Spinal cord (tissue), 9 donors: ENCODE measurements at regions not wholly inside any gene's neighbourhood (a gene's known extent, or its start where the extent isn't known, plus 50 kb on each side); places are given as distances from the start of the nearest gene placed in this dataset.
A peak's percentile ranks its signal among the peaks of the same experiment; 100 is the strongest.
"Not testable (repeated sequence)": the region's sequence is repeated elsewhere in the genome, so short reads cannot be mapped to it uniquely, and the experiment has no call there.

Source experiments
- DNase-seq, 6 donors: peaks; one replicate each; pipeline versions ENCODE4 v3.0.0 to v3.0.0-alpha.2; 2013 to 2015; ENCODE audit warnings: low spot score in 6 of 6, low read depth in 4 of 6
- H3K27ac ChIP-seq: one replicate; pipeline ENCODE4 v1.5.1; 2013; ENCODE audit warnings: low read depth, low read length, control low read depth
- H3K27me3 ChIP-seq: one replicate; pipeline ENCODE4 v1.6.1; 2013; ENCODE audit warnings: low read length; ENCODE audit not compliant: control insufficient read depth, insufficient read depth
- H3K36me3 ChIP-seq: one replicate; pipeline ENCODE4 v1.6.1; 2013; ENCODE audit warnings: low read length; ENCODE audit not compliant: control insufficient read depth, insufficient read depth
- H3K4me1 ChIP-seq: one replicate; pipeline ENCODE4 v1.6.1; 2013; ENCODE audit warnings: low read length; ENCODE audit not compliant: control insufficient read depth, insufficient read depth
- H3K4me3 ChIP-seq: one replicate; pipeline ENCODE4 v1.5.1; 2013; ENCODE audit warnings: low read depth, low read length, control low read depth
- H3K9me3 ChIP-seq: one replicate; pipeline ENCODE4 v1.6.1; 2013; ENCODE audit warnings: low read length; ENCODE audit not compliant: control insufficient read depth, insufficient read depth
- WGBS: methylation state at CpG from one replicate; pipeline ENCODE4 v1.1.5; 2013; ENCODE audit warnings: missing lambda C conversion rate; ENCODE audit not compliant: insufficient coverage; 5-methylcytosine and 5-hydroxymethylcytosine counted together
- donor health status: healthy.

GRCh38 chr2:8126783-8127182 lies 555.1 kb upstream of the ID2 start:
- no peak overlapping the region for H3K4me3 ChIP-seq
- no peaks in the 10 kb centered on the region for H3K27me3 ChIP-seq
- WGBS = 100% methylated on average over 2 of the region's 3 CpGs
- no peaks in the 10 kb centered on the region for H3K9me3 ChIP-seq
- no peak overlapping the region for H3K27ac ChIP-seq
- no peaks in the 10 kb centered on the region for H3K4me1 ChIP-seq
- DNase-seq = no peak
- no peaks in the 10 kb centered on the region for H3K36me3 ChIP-seq

- peaks cover 26% of the 10 kb centered on the region for H3K4me1 ChIP-seq
- H3K4me3 ChIP-seq, H3K27ac ChIP-seq, H3K27me3 ChIP-seq, H3K36me3 ChIP-seq, H3K9me3 ChIP-seq, DNase-seq: not testable (repeated sequence)
- no CpG with 5 or more reads among the region's 5 CpGs for WGBS
These were observed 550.4 kb upstream of the ID2 start for GRCh38 chr2:8131423-8131822.

- H3K4me1 ChIP-seq = peaks cover 26% of the 10 kb centered on the region
- H3K36me3 ChIP-seq = no peaks in the 10 kb centered on the region
- 5% methylated on average over 14 of the region's 14 CpGs for WGBS
- no peak overlapping the region for H3K27ac ChIP-seq
- no peaks in the 10 kb centered on the region for H3K27me3 ChIP-seq
- H3K4me3 ChIP-seq = no peak overlapping the region
- no peaks in the 10 kb centered on the region for H3K9me3 ChIP-seq
- DNase-seq = peak; percentile 49 to 88 (median 64)
These were observed 549.5 kb upstream of the ID2 start for GRCh38 chr2:8132351-8132831.

GRCh38 chr2:8132879-8133278 lies 549.0 kb upstream of the ID2 start:
- no peaks in the 10 kb centered on the region for H3K9me3 ChIP-seq
- no peaks in the 10 kb centered on the region for H3K36me3 ChIP-seq
- no CpG with 5 or more reads among the region's 9 CpGs for WGBS
- no peaks in the 10 kb centered on the region for H3K27me3 ChIP-seq
- H3K4me1 ChIP-seq = peaks cover 26% of the 10 kb centered on the region
- H3K4me3 ChIP-seq = no peak overlapping the region
- DNase-seq = peak in 1 of 6 donors; percentile 5
- no peak overlapping the region for H3K27ac ChIP-seq

GRCh38 chr2:8133363-8133762 lies 548.5 kb upstream of the ID2 start:
- no peak overlapping the region for H3K27ac ChIP-seq
- H3K36me3 ChIP-seq = no peaks in the 10 kb centered on the region
- no peak overlapping the region for H3K4me3 ChIP-seq
- DNase-seq = no peak
- no peaks in the 10 kb centered on the region for H3K9me3 ChIP-seq
- H3K27me3 ChIP-seq = no peaks in the 10 kb centered on the region
- peaks cover 26% of the 10 kb centered on the region for H3K4me1 ChIP-seq
- 84% methylated on average over 10 of the region's 11 CpGs for WGBS

- Histone ChIP-seq H3K36me3 (no peaks in the 10 kb centered on the region), H3K27ac (no peak overlapping the region), H3K4me3 (no peak overlapping the region), H3K27me3 (no peaks in the 10 kb centered on the region), H3K4me1 (peaks cover 26% of the 10 kb centered on the region), H3K9me3 (no peaks in the 10 kb centered on the region)
- 92% methylated on average over 6 of the region's 11 CpGs for WGBS
- DNase-seq = peak in 1 of 6 donors; percentile 21
These were observed 547.9 kb upstream of the ID2 start for GRCh38 chr2:8133913-8134472.

- H3K9me3 ChIP-seq = no peaks in the 10 kb centered on the region
- no peak overlapping the region for H3K27ac ChIP-seq
- H3K4me1 ChIP-seq = peaks cover 26% of the 10 kb centered on the region
- DNase-seq = peak in 1 of 6 donors; percentile 21
- 63% methylated on average over 5 of the region's 11 CpGs for WGBS
- no peaks in the 10 kb centered on the region for H3K36me3 ChIP-seq
- H3K27me3 ChIP-seq = no peaks in the 10 kb centered on the region
- no peak overlapping the region for H3K4me3 ChIP-seq
These were observed 547.4 kb upstream of the ID2 start for GRCh38 chr2:8134473-8134932.

GRCh38 chr2:8134985-8135682 lies 546.7 kb upstream of the ID2 start:
- no peaks in the 10 kb centered on the region for H3K36me3 ChIP-seq
- H3K9me3 ChIP-seq = no peaks in the 10 kb centered on the region
- H3K27ac ChIP-seq = no peak overlapping the region
- H3K4me1 ChIP-seq = peaks cover 26% of the 10 kb centered on the region
- no peaks in the 10 kb centered on the region for H3K27me3 ChIP-seq
- 87% methylated on average over 4 of the region's 13 CpGs for WGBS
- no peak overlapping the region for H3K4me3 ChIP-seq
- DNase-seq = no peak

GRCh38 chr2:8137801-8138200 lies 544.1 kb upstream of the ID2 start:
- no peaks in the 10 kb centered on the region for H3K9me3 ChIP-seq
- peaks cover 19% of the 10 kb centered on the region for H3K4me1 ChIP-seq
- no peak overlapping the region for H3K27ac ChIP-seq
- H3K27me3 ChIP-seq = no peaks in the 10 kb centered on the region
- H3K36me3 ChIP-seq = no peaks in the 10 kb centered on the region
- H3K4me3 ChIP-seq = no peak overlapping the region
- WGBS = 76% methylated on average over 4 of the region's 7 CpGs
- DNase-seq = no peak

- no peaks in the 10 kb centered on the region for H3K36me3 ChIP-seq
- WGBS = 100% methylated on average over 2 of the region's 3 CpGs
- DNase-seq = no peak
- H3K4me3 ChIP-seq = no peak overlapping the region
- H3K27ac ChIP-seq = no peak overlapping the region
- H3K9me3 ChIP-seq = no peaks in the 10 kb centered on the region
- H3K27me3 ChIP-seq = no peaks in the 10 kb centered on the region
- H3K4me1 ChIP-seq = peaks cover 12% of the 10 kb centered on the region
These were observed 543.3 kb upstream of the ID2 start for GRCh38 chr2:8138525-8138922.
